Astrocyte (in vitro differentiated cells and primary cell): ENCODE measurements at regions not wholly inside any gene's neighbourhood (a gene's known extent, or its start where the extent isn't known, plus 50 kb on each side); places are given as distances from the start of the nearest gene placed in this dataset.

Experiments used
- CTCF ChIP-seq: IDR thresholded peaks from 2 replicates; pipeline ENCODE4 v1.5.1; 2011; ENCODE audit warnings: low read depth, mild to moderate bottlenecking, inconsistent platforms, low read length, moderate library complexity; ENCODE audit not compliant: insufficient read depth
- EZH2 ChIP-seq: IDR thresholded peaks from 2 replicates; pipeline ENCODE4 v1.6.1; 2012; ENCODE audit warnings: mild to moderate bottlenecking, low read length, inconsistent platforms; ENCODE audit not compliant: insufficient read depth

DNA sequence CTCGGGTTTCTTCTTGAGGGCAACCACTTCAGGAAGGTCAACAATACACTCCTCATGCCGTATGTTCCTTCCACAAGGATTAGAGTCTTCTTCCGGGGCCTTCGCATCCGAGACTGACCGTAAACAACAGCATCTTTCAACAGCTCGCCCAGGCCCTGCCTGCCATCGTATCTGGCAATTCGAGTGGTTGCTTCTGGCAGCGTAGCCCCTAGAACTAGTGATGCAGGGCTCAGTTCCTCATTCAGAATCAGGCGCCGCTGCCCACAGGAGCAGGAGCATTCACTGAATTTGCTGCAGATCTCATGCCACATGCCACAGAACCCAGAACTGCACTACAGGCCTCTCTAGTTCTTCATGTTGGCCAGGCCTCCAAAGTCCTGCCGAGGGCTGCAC, 59.0 kb upstream of the AFDN start:
- TF ChIP-seq EZH2 (no peak), CTCF (no peak)
